Hepatocyte (in vitro differentiated cells): ENCODE measurements at regions not wholly inside any gene's neighbourhood (a gene's known extent, or its start where the extent isn't known, plus 50 kb on each side); places are given as distances from the start of the nearest gene placed in this dataset.

Source experiments
- EZH2 ChIP-seq: fragments of 200-600 bp; sonication (generic); IDR thresholded peaks from 2 replicates; pipeline ENCODE4 v1.6.1; 2016; ENCODE audit warnings: antibody characterized with exemption, mild to moderate bottlenecking, borderline replicate concordance
- EZH2phosphoT487 ChIP-seq: fragments of 200-600 bp; sonication (generic); IDR thresholded peaks from one replicate; pipeline ENCODE4 v1.6.1; 2018; ENCODE audit warnings: antibody characterized with exemption, mild to moderate bottlenecking, low read depth, moderate library complexity; ENCODE audit not compliant: unreplicated experiment, severe bottlenecking
- TF ChIP-seq, protein P1 (sequence below): fragments of 200-600 bp; sonication (generic); IDR thresholded peaks from 2 replicates; pipeline ENCODE4 v1.5.1; 2016; ENCODE audit warnings: antibody characterized with exemption, mild to moderate bottlenecking; ENCODE audit not compliant: poor library complexity

GRCh38 chr9:136602193-136602885 lies 56.5 kb upstream of the NOTCH1 start:
- TF ChIP-seq, protein P1, sequence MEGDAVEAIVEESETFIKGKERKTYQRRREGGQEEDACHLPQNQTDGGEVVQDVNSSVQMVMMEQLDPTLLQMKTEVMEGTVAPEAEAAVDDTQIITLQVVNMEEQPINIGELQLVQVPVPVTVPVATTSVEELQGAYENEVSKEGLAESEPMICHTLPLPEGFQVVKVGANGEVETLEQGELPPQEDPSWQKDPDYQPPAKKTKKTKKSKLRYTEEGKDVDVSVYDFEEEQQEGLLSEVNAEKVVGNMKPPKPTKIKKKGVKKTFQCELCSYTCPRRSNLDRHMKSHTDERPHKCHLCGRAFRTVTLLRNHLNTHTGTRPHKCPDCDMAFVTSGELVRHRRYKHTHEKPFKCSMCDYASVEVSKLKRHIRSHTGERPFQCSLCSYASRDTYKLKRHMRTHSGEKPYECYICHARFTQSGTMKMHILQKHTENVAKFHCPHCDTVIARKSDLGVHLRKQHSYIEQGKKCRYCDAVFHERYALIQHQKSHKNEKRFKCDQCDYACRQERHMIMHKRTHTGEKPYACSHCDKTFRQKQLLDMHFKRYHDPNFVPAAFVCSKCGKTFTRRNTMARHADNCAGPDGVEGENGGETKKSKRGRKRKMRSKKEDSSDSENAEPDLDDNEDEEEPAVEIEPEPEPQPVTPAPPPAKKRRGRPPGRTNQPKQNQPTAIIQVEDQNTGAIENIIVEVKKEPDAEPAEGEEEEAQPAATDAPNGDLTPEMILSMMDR, result no peak
- TF ChIP-seq EZH2, result no peak
- TF ChIP-seq EZH2phosphoT487, result no peak
